AG04450 (cell line): ENCODE measurements at regions not wholly inside any gene's neighbourhood (a gene's known extent, or its start where the extent isn't known, plus 50 kb on each side); places are given as distances from the start of the nearest gene placed in this dataset.

Experiments used
- CTCF ChIA-PET: fragments of 300-600, 350-600 bp; formaldehyde crosslinking; extraction: SDS; loops from one replicate; lab custom pipeline; 2022; ENCODE audit warnings: antibody characterized with exemption, inconsistent platforms; lab: Charles Lee
- POLR2A ChIA-PET: fragments of 350-600 bp; formaldehyde crosslinking; extraction: SDS; loops from one replicate; lab custom pipeline; 2021; ENCODE audit warnings: antibody characterized with exemption, inconsistent platforms; lab: Yijun Ruan, JAX
- DNase-seq: peaks from one replicate; pipeline ENCODE4 v3.0.0-alpha.2; 2011; ENCODE audit warnings: low read depth, low spot score
- H3K27ac ChIP-seq: one replicate; pipeline ENCODE4 v1.5.1; 2012; ENCODE audit warnings: low read depth, low read length, control low read depth
- H3K27me3 ChIP-seq: one replicate; pipeline ENCODE4 v1.6.0; 2012; ENCODE audit warnings: low read length; ENCODE audit not compliant: control insufficient read depth, insufficient read depth
- H3K4me3 ChIP-seq: 2 replicates; pipeline ENCODE4 v1.5.1; 2011; ENCODE audit warnings: mild to moderate bottlenecking, low read depth, low read length, control low read depth
- H3K9me3 ChIP-seq: 2 replicates; pipeline ENCODE4 v1.5.1; 2012; ENCODE audit warnings: low read length; ENCODE audit not compliant: control insufficient read depth, insufficient read depth
- TF ChIP-seq, protein P1 (sequence below): IDR thresholded peaks from 2 replicates; pipeline ENCODE4 v1.5.1; 2011; ENCODE audit warnings: low read depth, low read length, control low read depth, inconsistent platforms

DNA sequence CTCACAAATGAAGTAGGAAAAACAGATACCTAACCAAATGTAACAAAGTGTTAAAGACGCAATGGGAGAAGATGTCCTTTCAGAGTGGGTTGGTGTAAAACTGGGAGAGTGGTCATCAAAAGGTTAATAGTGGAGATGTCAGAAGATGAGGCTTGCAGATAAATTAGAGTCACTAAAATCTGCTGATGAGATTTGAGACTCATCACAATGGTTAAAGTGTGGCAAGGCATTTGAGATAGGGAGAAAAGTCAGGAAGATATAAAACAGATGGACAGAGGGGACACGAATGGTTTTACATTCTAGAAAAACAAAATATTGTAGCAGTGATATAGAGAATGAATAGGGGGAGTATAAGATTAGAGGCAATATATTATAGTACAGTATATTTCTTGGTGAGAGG lies 406.0 kb upstream of the SEMA6A start:
- Histone ChIP-seq H3K27ac (no peak overlapping the region), H3K27me3 (no peaks in the 10 kb centered on the region), H3K9me3 (no peaks in the 10 kb centered on the region), H3K4me3 (no peak overlapping the region)
- ChIA-PET CTCF (no interaction called here), POLR2A (no interaction called here)
- TF ChIP-seq, protein P1, sequence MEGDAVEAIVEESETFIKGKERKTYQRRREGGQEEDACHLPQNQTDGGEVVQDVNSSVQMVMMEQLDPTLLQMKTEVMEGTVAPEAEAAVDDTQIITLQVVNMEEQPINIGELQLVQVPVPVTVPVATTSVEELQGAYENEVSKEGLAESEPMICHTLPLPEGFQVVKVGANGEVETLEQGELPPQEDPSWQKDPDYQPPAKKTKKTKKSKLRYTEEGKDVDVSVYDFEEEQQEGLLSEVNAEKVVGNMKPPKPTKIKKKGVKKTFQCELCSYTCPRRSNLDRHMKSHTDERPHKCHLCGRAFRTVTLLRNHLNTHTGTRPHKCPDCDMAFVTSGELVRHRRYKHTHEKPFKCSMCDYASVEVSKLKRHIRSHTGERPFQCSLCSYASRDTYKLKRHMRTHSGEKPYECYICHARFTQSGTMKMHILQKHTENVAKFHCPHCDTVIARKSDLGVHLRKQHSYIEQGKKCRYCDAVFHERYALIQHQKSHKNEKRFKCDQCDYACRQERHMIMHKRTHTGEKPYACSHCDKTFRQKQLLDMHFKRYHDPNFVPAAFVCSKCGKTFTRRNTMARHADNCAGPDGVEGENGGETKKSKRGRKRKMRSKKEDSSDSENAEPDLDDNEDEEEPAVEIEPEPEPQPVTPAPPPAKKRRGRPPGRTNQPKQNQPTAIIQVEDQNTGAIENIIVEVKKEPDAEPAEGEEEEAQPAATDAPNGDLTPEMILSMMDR = no peak
- no peak for DNase-seq

DNA sequence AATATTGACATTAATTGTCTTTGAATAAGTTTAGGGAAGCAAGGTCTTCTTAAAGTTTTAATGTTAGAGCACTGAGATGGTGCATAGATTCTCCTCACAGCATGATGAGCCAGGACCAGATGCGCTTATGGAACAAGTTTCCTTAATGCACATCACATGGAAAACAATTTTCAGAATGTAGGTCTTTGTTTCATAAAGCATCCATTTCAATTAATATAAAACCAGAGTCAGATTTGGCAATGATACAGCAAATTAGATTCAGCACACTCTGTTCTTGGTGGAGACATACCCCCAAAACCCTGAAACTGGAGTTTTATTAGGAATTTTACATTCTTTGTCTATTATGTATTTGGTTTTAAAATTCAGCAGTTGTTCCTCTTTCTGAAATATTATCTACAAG lies 402.1 kb upstream of the SEMA6A start:
- no peak for DNase-seq

DNA sequence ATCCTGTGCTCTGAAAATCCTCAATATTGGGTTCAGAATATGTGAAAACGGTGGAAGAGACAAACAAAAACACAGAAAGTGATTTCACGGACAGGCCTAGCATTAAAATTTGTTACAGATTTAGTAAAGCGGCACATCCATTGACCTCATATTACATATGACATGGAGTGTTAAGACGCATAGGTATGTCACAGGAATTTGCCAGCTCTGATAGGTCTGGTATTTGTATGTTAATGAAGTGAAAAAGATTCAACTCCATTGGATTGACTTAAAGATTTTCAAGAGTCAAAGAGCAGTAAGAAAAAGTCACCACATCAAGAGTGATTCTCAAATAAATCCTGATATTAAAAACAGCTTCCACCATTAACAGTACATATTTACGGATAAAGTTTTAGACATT lies 396.5 kb upstream of the SEMA6A start:
- ChIA-PET POLR2A (no interaction called here), CTCF (no interaction called here)
- Histone ChIP-seq H3K27me3 (no peaks in the 10 kb centered on the region), H3K27ac (no peak overlapping the region), H3K9me3 (no peaks in the 10 kb centered on the region; the same call in 1 of the 2 replicates), H3K4me3 (no peak overlapping the region)
- TF ChIP-seq, protein P1 = no peak
- no peak for DNase-seq

More for the DNA sequence above, 402.1 kb upstream of the SEMA6A start:
- Histone ChIP-seq H3K27ac (no peak overlapping the region), H3K27me3 (no peaks in the 10 kb centered on the region), H3K4me3 (no peak overlapping the region), H3K9me3 (no peaks in the 10 kb centered on the region)
- CTCF ChIA-PET = no interaction called here
- POLR2A ChIA-PET = no interaction called here
- TF ChIP-seq, protein P1 = no peak

DNA sequence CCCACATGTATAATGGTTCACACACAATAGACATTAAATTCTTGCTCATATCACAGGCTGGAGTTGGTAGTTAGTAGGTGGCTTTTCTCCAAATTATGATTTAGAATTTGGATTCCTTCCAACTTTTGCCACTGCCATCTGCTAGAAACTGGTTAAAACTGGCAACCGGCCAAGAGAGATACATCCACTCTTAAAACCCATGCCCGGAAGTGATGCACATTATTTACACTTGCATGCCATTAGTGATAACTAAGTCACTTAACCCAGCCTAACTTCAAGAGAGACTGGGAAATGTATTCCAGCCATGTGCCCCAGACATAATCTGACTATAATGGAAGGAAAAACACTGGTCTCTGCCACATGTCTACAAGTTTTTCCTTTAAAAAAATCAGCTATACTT lies 395.7 kb upstream of the SEMA6A start:
- H3K4me3 ChIP-seq = no peak overlapping the region
- H3K27me3 ChIP-seq = no peaks in the 10 kb centered on the region
- DNase-seq = no peak
- ChIA-PET POLR2A (no interaction called here), CTCF (no interaction called here)
- H3K9me3 ChIP-seq = no peaks in the 10 kb centered on the region; the same call in 1 of the 2 replicates
- no peak overlapping the region for H3K27ac ChIP-seq
- TF ChIP-seq, protein P1 = no peak

DNA sequence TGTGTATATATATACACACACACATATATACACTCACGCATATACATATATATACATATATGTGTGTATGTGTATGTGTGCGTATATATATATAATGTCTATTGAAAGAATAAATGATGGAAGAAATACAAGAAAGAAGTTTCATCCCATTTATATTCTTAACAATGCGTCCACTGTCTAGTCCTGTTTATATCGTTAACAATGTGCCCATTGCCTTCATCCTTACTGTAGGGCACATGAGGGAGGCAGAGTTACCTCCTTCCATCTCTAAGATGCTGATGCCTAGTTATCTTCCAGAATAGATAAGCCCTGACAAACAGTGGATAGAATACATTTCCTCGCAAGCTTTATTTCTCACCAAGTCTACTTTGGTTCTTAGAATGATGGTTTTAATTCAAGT lies 389.8 kb upstream of the SEMA6A start:
- no peaks in the 10 kb centered on the region; the same call in 1 of the 2 replicates for H3K9me3 ChIP-seq
- no peak overlapping the region for H3K27ac ChIP-seq
- no peaks in the 10 kb centered on the region for H3K27me3 ChIP-seq
- TF ChIP-seq, protein P1 = no peak
- H3K4me3 ChIP-seq = no peak overlapping the region
- ChIA-PET CTCF (no interaction called here), POLR2A (no interaction called here)
- DNase-seq = no peak
